CD4-positive, alpha-beta T cell treated with Interferon gamma for 1 hour (primary cell): ENCODE measurements at regions not wholly inside any gene's neighbourhood (a gene's known extent, or its start where the extent isn't known, plus 50 kb on each side); places are given as distances from the start of the nearest gene placed in this dataset.
"Not testable (repeated sequence)": the region's sequence is repeated elsewhere in the genome, so short reads cannot be mapped to it uniquely, and the experiment has no call there.

Experiments
- DNase-seq: peaks from one replicate; pipeline ENCODE4 v3.0.0-alpha.2; 2020

GRCh38 chr5:82748688-82749460 lies 328.3 kb downstream of the TMEM167A start:
- no peak for DNase-seq

- DNase-seq, result no peak
Measured at GRCh38 chr5:82747986-82748385, 329.2 kb downstream of the TMEM167A start.

GRCh38 chr5:82745016-82745415 lies 332.2 kb downstream of the TMEM167A start:
- DNase-seq, result no peak

- DNase-seq, result no peak
Measured at GRCh38 chr5:82738681-82739269, 338.4 kb downstream of the TMEM167A start.

- DNase-seq, result no peak
Measured at GRCh38 chr5:82735160-82735789, 341.9 kb downstream of the TMEM167A start.

GRCh38 chr5:82734347-82734746 lies 342.8 kb downstream of the TMEM167A start:
- DNase-seq, result no peak

GRCh38 chr5:82730913-82731312 lies 346.3 kb downstream of the TMEM167A start:
- DNase-seq, result no peak

GRCh38 chr5:82728926-82729702 lies 348.1 kb downstream of the TMEM167A start:
- DNase-seq, result no peak

GRCh38 chr5:82723168-82723567 lies 354.0 kb downstream of the TMEM167A start:
- no peak for DNase-seq

GRCh38 chr5:82721087-82721410 lies 356.1 kb downstream of the TMEM167A start:
- DNase-seq, result no peak

- DNase-seq, result no peak
Measured at GRCh38 chr5:82720213-82721086, 356.7 kb downstream of the TMEM167A start.

GRCh38 chr5:82719368-82719767 lies 357.8 kb downstream of the TMEM167A start:
- DNase-seq, result no peak

GRCh38 chr5:82717738-82718137 lies 359.5 kb downstream of the TMEM167A start:
- no peak for DNase-seq

- DNase-seq, result not testable (repeated sequence)
Measured at GRCh38 chr5:82714732-82715131, 362.5 kb downstream of the TMEM167A start.

GRCh38 chr5:82713811-82714210 lies 363.4 kb downstream of the TMEM167A start:
- DNase-seq, result no peak

- no peak for DNase-seq
Measured at GRCh38 chr5:82707741-82708140, 369.5 kb downstream of the TMEM167A start.

GRCh38 chr5:82704381-82704780 lies 372.8 kb downstream of the TMEM167A start:
- no peak for DNase-seq

GRCh38 chr5:82702046-82702445 lies 375.1 kb downstream of the TMEM167A start:
- DNase-seq, result no peak

GRCh38 chr5:82699737-82700136 lies 377.5 kb downstream of the TMEM167A start:
- DNase-seq, result no peak

- DNase-seq, result no peak
Measured at GRCh38 chr5:82698026-82698425, 379.2 kb downstream of the TMEM167A start.

- DNase-seq, result no peak
Measured at GRCh38 chr5:82694711-82695285, 382.4 kb downstream of the TMEM167A start.

GRCh38 chr5:82692826-82693225 lies 384.4 kb downstream of the TMEM167A start:
- DNase-seq, result no peak
